ENCODE measurements at regions not wholly inside any gene's neighbourhood (a gene's known extent, or its start where the extent isn't known, plus 50 kb on each side); places are given as distances from the start of the nearest gene placed in this dataset.

DNA sequence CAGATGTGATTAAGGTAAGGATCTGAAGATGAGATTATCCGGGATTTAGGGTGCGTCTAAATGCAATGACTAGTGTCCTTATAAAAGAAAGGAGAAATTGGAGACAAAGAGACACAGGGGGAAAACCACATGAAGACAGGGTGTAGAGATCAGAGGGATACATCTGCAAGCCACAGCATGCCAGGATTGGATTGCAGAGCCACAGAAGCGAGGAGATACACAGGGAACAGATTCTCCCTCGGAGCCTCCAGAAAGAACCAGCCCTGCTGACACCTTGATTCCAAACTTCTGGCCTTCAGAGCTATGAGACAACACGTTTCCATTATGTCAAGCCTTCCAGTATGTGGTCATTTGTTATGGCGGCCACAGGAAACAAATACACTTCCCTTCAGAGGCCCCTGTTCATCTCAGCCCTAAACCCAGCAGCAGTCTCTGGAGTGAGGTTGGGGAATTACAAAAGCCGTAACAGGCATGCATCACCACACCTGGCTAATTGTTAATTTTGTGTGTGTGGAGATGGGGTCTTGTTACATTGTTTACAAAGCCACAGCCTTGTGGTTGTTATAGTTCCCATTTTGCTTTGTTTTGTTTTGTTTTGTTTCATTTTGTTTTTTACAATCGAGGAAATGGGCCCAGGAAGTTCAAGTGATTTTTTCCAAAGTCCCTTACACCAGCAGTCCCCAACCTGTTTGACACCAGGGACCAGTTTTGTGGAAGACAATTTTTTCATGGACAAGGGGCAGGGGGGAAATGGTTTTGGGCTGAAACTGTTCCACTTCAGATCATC is 51.6 kb upstream of the LYRM9 start:
- no peak for DNase-seq (ENCODE audit: low spot score)
- no peaks in the 10 kb centered on the region for H3K9me3 ChIP-seq (ENCODE audit: low read length)
- H3K27ac ChIP-seq (ENCODE audit: low read depth, low read length, poor library complexity, severe bottlenecking), result no peak overlapping the region
- intact Hi-C loops (cut with micrococcal nuclease; ENCODE audit: unreplicated experiment), result no loop called here
- POLR2A ChIA-PET, result no interaction called here
- no peaks in the 10 kb centered on the region for H3K9me2 ChIP-seq (ENCODE audit: insufficient read depth, low read length)
- no peaks in the 10 kb centered on the region for H3K79me2 ChIP-seq (ENCODE audit: insufficient read depth, low read depth, low read length)
- no peak overlapping the region for H2AFZ ChIP-seq (ENCODE audit: low read length)
- H3K4me3 ChIP-seq (ENCODE audit: low read depth, low read length, poor library complexity, severe bottlenecking), result no peak overlapping the region
- no peaks in the 10 kb centered on the region for H3K36me3 ChIP-seq (ENCODE audit: insufficient read depth, low read length)
- H3K4me2 ChIP-seq (ENCODE audit: low read length), result no peak overlapping the region
- CTCF ChIA-PET (ENCODE audit: unreplicated experiment), result no interaction called here
- no TSS peak for BruUV-seq (replicated peaks)
- no peak for TF ChIP-seq CTCF (conservative IDR thresholded peaks at IDR 0.05; ENCODE audit: low read length)
- no peak for TF ChIP-seq EZH2phosphoT487 (IDR thresholded peaks at IDR 0.05; ENCODE audit: borderline replicate concordance, low read depth, low read length)
- no peaks in the 10 kb centered on the region for H4K20me1 ChIP-seq (ENCODE audit: insufficient read depth, low read length)
- peaks cover 6% of the 10 kb centered on the region for H3K4me1 ChIP-seq (ENCODE audit: insufficient read depth, low read length, poor library complexity, severe bottlenecking)

- no peaks in the 10 kb centered on the region for H3K36me3 ChIP-seq (ENCODE audit: insufficient read depth, low read length)
- H3K4me2 ChIP-seq (ENCODE audit: low read length), result no peak overlapping the region
- TF ChIP-seq CTCF (conservative IDR thresholded peaks at IDR 0.05; ENCODE audit: low read length) (no peak), EZH2phosphoT487 (IDR thresholded peaks at IDR 0.05; ENCODE audit: borderline replicate concordance, low read depth, low read length) (no peak)
- no peak for DNase-seq (ENCODE audit: low spot score)
- H3K79me2 ChIP-seq (ENCODE audit: insufficient read depth, low read depth, low read length), result no peaks in the 10 kb centered on the region
- no peaks in the 10 kb centered on the region for H3K9me2 ChIP-seq (ENCODE audit: insufficient read depth, low read length)
- H4K20me1 ChIP-seq (ENCODE audit: insufficient read depth, low read length), result no peaks in the 10 kb centered on the region
- ChIA-PET POLR2A (no interaction called here), CTCF (ENCODE audit: unreplicated experiment) (no interaction called here)
- intact Hi-C loops (cut with micrococcal nuclease; ENCODE audit: unreplicated experiment), result no loop called here
- H3K27ac ChIP-seq (ENCODE audit: low read depth, low read length, poor library complexity, severe bottlenecking), result no peak overlapping the region
- H3K4me3 ChIP-seq (ENCODE audit: low read depth, low read length, poor library complexity, severe bottlenecking), result no peak overlapping the region
- no peak overlapping the region for H2AFZ ChIP-seq (ENCODE audit: low read length)
- no peaks in the 10 kb centered on the region for H3K9me3 ChIP-seq (ENCODE audit: low read length)
- peaks cover under 1% of the 10 kb centered on the region for H3K4me1 ChIP-seq (ENCODE audit: insufficient read depth, low read length, poor library complexity, severe bottlenecking)
- BruUV-seq (replicated peaks), result no TSS peak
These were observed 52.1 kb upstream of the LYRM9 start for GRCh38 chr17:27945333-27945616.

GRCh38 chr17:27945953-27946352 is 52.8 kb upstream of the LYRM9 start:
- ChIA-PET POLR2A (interaction anchor here (0.7 kb wide), 1 partner anchor 940 kb away, joined by 3 read pairs; no protein-coding TSS in a partner anchor), CTCF (ENCODE audit: unreplicated experiment) (no interaction called here)
- Histone ChIP-seq H2AFZ (ENCODE audit: low read length) (no peak overlapping the region), H3K27ac (ENCODE audit: low read depth, low read length, poor library complexity, severe bottlenecking) (no peak overlapping the region), H3K36me3 (ENCODE audit: insufficient read depth, low read length) (no peaks in the 10 kb centered on the region), H3K79me2 (ENCODE audit: insufficient read depth, low read depth, low read length) (no peaks in the 10 kb centered on the region), H4K20me1 (ENCODE audit: insufficient read depth, low read length) (no peaks in the 10 kb centered on the region), H3K9me3 (ENCODE audit: low read length) (no peaks in the 10 kb centered on the region), H3K4me3 (ENCODE audit: low read depth, low read length, poor library complexity, severe bottlenecking) (no peak overlapping the region), H3K9me2 (ENCODE audit: insufficient read depth, low read length) (no peaks in the 10 kb centered on the region), H3K4me2 (ENCODE audit: low read length) (no peak overlapping the region), H3K4me1 (ENCODE audit: insufficient read depth, low read length, poor library complexity, severe bottlenecking) (no peaks in the 10 kb centered on the region)
- BruUV-seq (replicated peaks), result no TSS peak
- intact Hi-C loops (cut with micrococcal nuclease; ENCODE audit: unreplicated experiment), result no loop called here
- TF ChIP-seq CTCF (conservative IDR thresholded peaks at IDR 0.05; ENCODE audit: low read length) (no peak), EZH2phosphoT487 (IDR thresholded peaks at IDR 0.05; ENCODE audit: borderline replicate concordance, low read depth, low read length) (no peak)
- DNase-seq (ENCODE audit: low spot score), result no peak

All from OCI-LY7 (cell line).